ENCODE measurements at regions not wholly inside any gene's neighbourhood (a gene's known extent, or its start where the extent isn't known, plus 50 kb on each side); places are given as distances from the start of the nearest gene placed in this dataset.

GRCh38 chr5:4050203-4050602 is 454.6 kb downstream of the IRX1 start:
- Histone ChIP-seq H3K4me3 (no peak overlapping the region), H3K4me1 (replicated peaks in 1 of 2) (peaks cover 0 to 9% of the 10 kb centered on the region in 2 donors), H3K27ac (no peak overlapping the region)
- 0 to 100% (median 69%) methylated on average over 1 to 5 of the region's 6 CpGs; no CpG with 5 or more reads in 2 of the 10 experiments for WGBS, 10 experiments
- no peak for ATAC-seq (replicated peaks in 6 of 8)
- in situ Hi-C loops (cut with MboI; ENCODE audit: low pct_unique_long_range_greater_than_20kb in 2 of 9, low sequenced_read_pairs in 9 of 9, unreplicated experiment in 9 of 9), result no loop called here

DNA sequence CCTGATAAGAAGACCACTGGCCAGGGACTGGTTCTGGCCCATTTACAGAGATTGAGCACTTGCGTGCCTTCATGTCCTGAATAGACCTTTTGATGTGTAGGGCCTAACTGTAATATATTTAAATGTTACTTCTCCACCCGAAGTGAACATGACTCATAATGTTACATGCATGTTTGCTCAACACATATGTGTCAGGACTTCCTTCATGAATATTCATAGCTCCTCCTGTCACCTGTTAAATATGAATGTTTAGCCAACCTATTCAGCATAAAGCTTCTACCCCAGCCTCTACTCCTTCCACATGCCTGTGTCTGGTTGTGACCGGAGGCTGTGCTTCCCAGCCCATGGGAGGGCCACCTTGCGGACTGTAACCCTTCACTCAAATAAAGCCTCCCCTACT is 457.5 kb downstream of the IRX1 start:
- Histone ChIP-seq H3K4me3 (no peak overlapping the region), H3K27ac (no peak overlapping the region), H3K4me1 (replicated peaks in 1 of 2) (peaks cover 0 to 9% of the 10 kb centered on the region in 2 donors)
- in situ Hi-C loops (cut with MboI; ENCODE audit: low pct_unique_long_range_greater_than_20kb in 2 of 9, low sequenced_read_pairs in 9 of 9, unreplicated experiment in 9 of 9), result no loop called here
- ATAC-seq (replicated peaks in 6 of 8), result peak in 7 of 8 experiments; percentile 50 to 94 (median 54)
- WGBS, 10 experiments, result 61 to 100% (median 81%) methylated on average over 2 to 4 of the region's 4 CpGs; no CpG with 5 or more reads in 1 of the 10 experiments

DNA sequence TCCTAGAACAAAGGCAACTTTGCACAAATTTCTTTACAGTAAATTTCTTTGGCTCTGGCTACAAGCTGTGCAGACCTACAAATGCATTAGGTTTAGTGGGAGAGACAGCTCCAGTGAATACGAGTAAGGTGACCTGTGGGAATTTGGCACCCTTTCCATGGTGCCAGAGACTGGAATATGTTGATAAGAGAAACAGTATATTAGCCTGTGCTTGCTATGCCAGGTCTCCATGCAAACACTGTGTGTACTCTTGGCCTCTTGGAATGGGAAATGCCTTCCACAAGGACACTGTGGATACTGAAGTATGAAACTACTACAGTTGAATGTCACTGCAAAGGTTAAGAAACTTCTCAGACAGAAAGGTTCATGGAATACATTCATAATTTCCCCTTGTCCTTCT is 458.5 kb downstream of the IRX1 start:
- H3K4me1 ChIP-seq (replicated peaks in 1 of 2), result peaks cover 0 to 5% of the 10 kb centered on the region in 2 donors
- H3K4me3 ChIP-seq, result no peak overlapping the region
- H3K27ac ChIP-seq, result no peak overlapping the region
- WGBS, 10 experiments, result 0 to 100% (median 57%) methylated on average over 1 of the region's 1 CpG; no CpG with 5 or more reads in 6 of the 10 experiments
- ATAC-seq (replicated peaks in 6 of 8), result no peak
- in situ Hi-C loops (cut with MboI; ENCODE audit: low pct_unique_long_range_greater_than_20kb in 2 of 9, low sequenced_read_pairs in 9 of 9, unreplicated experiment in 9 of 9), result no loop called here

DNA sequence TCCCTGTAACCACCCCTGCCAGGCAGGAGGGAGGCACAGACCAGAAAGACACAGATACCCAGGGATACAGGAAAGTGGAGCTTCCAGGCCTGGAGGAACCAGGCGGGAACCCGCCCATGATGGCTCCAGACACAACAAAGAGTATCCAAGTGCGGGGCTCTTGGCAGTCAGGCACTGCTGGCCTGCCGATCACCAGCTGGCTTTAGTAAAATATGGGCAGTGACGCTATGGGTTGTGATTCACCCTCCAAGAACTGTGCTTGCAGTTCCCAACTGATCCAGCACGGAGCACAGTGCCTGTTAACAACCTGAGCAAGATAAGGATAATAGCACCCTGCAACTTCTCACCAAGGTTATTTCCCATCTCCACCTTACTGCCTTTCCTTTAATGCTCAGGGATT is 463.3 kb downstream of the IRX1 start:
- WGBS, 10 experiments, result 7 to 80% (median 67%) methylated on average over 1 to 6 of the region's 6 CpGs; no CpG with 5 or more reads in 3 of the 10 experiments
- in situ Hi-C loops (cut with MboI; ENCODE audit: low pct_unique_long_range_greater_than_20kb in 2 of 9, low sequenced_read_pairs in 9 of 9, unreplicated experiment in 9 of 9), result no loop called here
- no peak overlapping the region for H3K4me3 ChIP-seq
- ATAC-seq (replicated peaks in 6 of 8), result peak in 4 of 8 experiments; percentile 17 to 99 (median 84)
- no peaks in the 10 kb centered on the region for H3K4me1 ChIP-seq (replicated peaks in 1 of 2)
- H3K27ac ChIP-seq, result no peak overlapping the region

GRCh38 chr5:4065472-4066320 is 470.1 kb downstream of the IRX1 start:
- Histone ChIP-seq H3K27ac (no peak overlapping the region), H3K4me3 (no peak overlapping the region), H3K4me1 (replicated peaks in 1 of 2) (peaks cover 0 to 21% of the 10 kb centered on the region in 2 donors)
- in situ Hi-C loops (cut with MboI; ENCODE audit: low pct_unique_long_range_greater_than_20kb in 2 of 9, low sequenced_read_pairs in 9 of 9, unreplicated experiment in 9 of 9), result no loop called here
- 13 to 86% (median 53%) methylated on average over 1 to 9 of the region's 11 CpGs for WGBS, 10 experiments
- peak in 4 of 8 experiments; percentile 27 to 73 (median 32) for ATAC-seq (replicated peaks in 6 of 8)

DNA sequence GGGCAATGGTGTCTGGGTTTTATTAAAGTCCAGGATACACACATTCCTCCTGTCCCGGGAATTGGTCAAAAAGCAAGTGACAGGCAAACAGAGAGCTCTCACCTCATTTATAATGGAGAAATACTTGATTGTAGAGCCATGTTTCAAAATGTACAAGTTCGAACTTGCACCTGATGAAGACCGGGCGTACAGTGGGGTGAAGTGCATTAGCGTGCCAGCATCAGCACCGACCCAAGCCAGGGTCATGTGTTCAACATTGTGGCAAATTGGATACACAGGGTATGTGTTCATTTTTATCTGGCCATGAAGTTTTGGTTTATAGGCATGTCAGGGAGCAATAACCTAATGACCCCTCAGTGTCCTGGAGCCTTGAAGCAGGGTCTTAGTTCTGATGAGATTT is 472.5 kb downstream of the IRX1 start:
- ATAC-seq (replicated peaks in 6 of 8), result no peak
- Histone ChIP-seq H3K4me1 (replicated peaks in 1 of 2) (peaks cover 0 to 21% of the 10 kb centered on the region in 2 donors), H3K4me3 (no peak overlapping the region), H3K27ac (no peak overlapping the region)
- in situ Hi-C loops (cut with MboI; ENCODE audit: low pct_unique_long_range_greater_than_20kb in 2 of 9, low sequenced_read_pairs in 9 of 9, unreplicated experiment in 9 of 9), result no loop called here
- WGBS, 10 experiments, result 29 to 98% (median 58%) methylated on average over 1 to 6 of the region's 6 CpGs; no CpG with 5 or more reads in 2 of the 10 experiments

DNA sequence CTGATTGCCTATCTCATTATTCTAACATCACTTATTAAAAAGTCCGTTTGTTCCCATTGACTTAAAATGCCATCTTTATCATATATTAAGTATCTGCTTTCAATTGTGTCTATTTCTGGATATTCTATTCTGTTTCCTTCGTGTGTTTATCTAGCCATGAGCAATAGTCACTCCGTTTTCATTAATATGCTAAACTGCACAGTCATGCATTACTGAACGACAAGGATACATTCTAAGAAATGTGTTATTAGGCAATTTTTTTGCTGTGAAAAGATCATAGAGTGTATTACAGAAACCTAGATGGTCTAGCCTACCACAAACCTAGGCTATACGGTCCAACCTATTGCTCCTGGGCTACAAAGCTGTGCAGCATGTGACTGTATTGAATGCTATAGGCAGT is 482.9 kb downstream of the IRX1 start:
- in situ Hi-C loops (cut with MboI; ENCODE audit: low pct_unique_long_range_greater_than_20kb in 2 of 9, low sequenced_read_pairs in 9 of 9, unreplicated experiment in 9 of 9), result no loop called here
- Histone ChIP-seq H3K4me3 (no peak overlapping the region), H3K4me1 (replicated peaks in 1 of 2) (peaks cover 0 to 39% of the 10 kb centered on the region in 2 donors), H3K27ac (no peak overlapping the region)
- no peak for ATAC-seq (replicated peaks in 6 of 8)
- 11 to 100% (median 56%) methylated on average over 2 to 5 of the region's 5 CpGs for WGBS, 10 experiments

- in situ Hi-C loops (cut with MboI; ENCODE audit: low pct_unique_long_range_greater_than_20kb in 2 of 9, low sequenced_read_pairs in 9 of 9, unreplicated experiment in 9 of 9), result no loop called here
- peak in 4 of 8 experiments; percentile 72 to 85 (median 79) for ATAC-seq (replicated peaks in 6 of 8)
- H3K27ac ChIP-seq, result no peak overlapping the region
- H3K4me3 ChIP-seq, result no peak overlapping the region
- 0 to 17% (median 0%) methylated on average over 1 of the region's 1 CpG; no CpG with 5 or more reads in 4 of the 10 experiments for WGBS, 10 experiments
- peaks cover 0 to 39% of the 10 kb centered on the region in 2 donors for H3K4me1 ChIP-seq (replicated peaks in 1 of 2)
These were observed 484.2 kb downstream of the IRX1 start for GRCh38 chr5:4079831-4080230.

- in situ Hi-C loops (cut with MboI; ENCODE audit: low pct_unique_long_range_greater_than_20kb in 2 of 9, low sequenced_read_pairs in 9 of 9, unreplicated experiment in 9 of 9), result no loop called here
- 86 to 100% (median 86%) methylated on average over 1 to 2 of the region's 3 CpGs; no CpG with 5 or more reads in 7 of the 10 experiments for WGBS, 10 experiments
- Histone ChIP-seq H3K4me3 (no peak overlapping the region), H3K4me1 (replicated peaks in 1 of 2) (peaks cover 0 to 39% of the 10 kb centered on the region in 2 donors), H3K27ac (peak overlapping the region in 1 of 2 donors; percentile 30)
- peak in 1 of 8 experiments; percentile 26 for ATAC-seq (replicated peaks in 6 of 8)
These were observed 484.7 kb downstream of the IRX1 start for GRCh38 chr5:4080370-4080769.

- ATAC-seq (replicated peaks in 6 of 8), result peak in 4 of 8 experiments; percentile 50 to 72 (median 56)
- in situ Hi-C loops (cut with MboI; ENCODE audit: low pct_unique_long_range_greater_than_20kb in 2 of 9, low sequenced_read_pairs in 9 of 9, unreplicated experiment in 9 of 9), result no loop called here
- WGBS, 10 experiments, result 17 to 100% (median 75%) methylated on average over 1 to 3 of the region's 5 CpGs; no CpG with 5 or more reads in 5 of the 10 experiments
These were observed 485.4 kb downstream of the IRX1 start for GRCh38 chr5:4081059-4081458.

DNA sequence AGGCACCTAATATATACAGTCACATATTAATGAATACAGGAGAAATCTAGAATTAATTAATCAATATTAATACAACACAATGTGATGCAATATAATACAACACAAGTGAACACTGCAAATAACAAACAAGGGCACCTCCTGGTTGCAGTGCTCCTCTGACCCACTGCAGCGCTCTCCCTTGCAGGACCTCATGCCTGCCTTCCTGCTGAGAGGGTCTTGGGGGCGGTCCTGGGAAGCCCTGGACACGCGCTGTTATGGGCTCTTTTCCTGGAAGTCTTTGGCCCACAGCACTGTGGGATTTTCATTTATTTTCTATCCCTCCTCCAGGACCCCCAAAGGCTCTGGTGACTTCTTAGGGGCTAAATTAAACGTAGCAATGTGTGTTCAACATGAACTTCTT is 485.8 kb downstream of the IRX1 start:
- in situ Hi-C loops (cut with MboI; ENCODE audit: low pct_unique_long_range_greater_than_20kb in 2 of 9, low sequenced_read_pairs in 9 of 9, unreplicated experiment in 9 of 9), result no loop called here
- Histone ChIP-seq H3K4me3 (no peak overlapping the region), H3K27ac (no peak overlapping the region), H3K4me1 (replicated peaks in 1 of 2) (peaks cover 0 to 39% of the 10 kb centered on the region in 2 donors)
- WGBS, 10 experiments, result 25 to 100% (median 74%) methylated on average over 1 to 5 of the region's 5 CpGs; no CpG with 5 or more reads in 3 of the 10 experiments
- ATAC-seq (replicated peaks in 6 of 8), result peak in 3 of 8 experiments; percentile 4 to 41 (median 38)

More at GRCh38 chr5:4081059-4081458, 485.4 kb downstream of the IRX1 start:
- peaks cover 0 to 39% of the 10 kb centered on the region in 2 donors for H3K4me1 ChIP-seq (replicated peaks in 1 of 2)
- H3K27ac ChIP-seq, result no peak overlapping the region
- no peak overlapping the region for H3K4me3 ChIP-seq

DNA sequence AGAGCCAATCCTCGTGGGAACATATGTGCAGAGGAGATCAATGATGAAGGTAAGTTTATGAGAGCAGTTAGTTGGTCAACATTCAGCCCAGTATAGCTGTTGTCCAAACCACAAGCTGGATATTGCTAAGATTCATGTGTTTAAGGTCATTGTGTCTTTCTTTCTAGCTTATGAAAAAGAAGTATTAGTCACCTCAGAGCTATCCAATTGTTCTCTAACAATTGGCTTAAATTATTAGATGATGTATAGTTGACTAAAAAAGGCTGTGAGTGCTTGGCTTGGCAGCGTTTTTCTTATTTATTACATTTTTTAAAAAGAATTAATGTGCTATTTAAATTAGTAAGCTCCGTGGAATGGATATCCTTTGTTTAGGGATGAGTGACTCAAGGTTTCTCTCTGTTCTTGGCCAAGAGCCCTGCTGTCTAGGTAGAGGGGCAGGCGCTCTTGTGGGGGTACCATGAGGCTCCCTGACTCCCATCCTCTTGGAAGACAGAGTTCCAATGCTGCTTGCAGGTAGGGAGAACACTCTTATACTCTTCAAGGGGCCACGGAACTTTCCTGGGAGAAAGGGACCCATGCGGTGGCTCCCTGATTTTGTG is 487.4 kb downstream of the IRX1 start:
- in situ Hi-C loops (cut with MboI; ENCODE audit: low pct_unique_long_range_greater_than_20kb in 2 of 9, low sequenced_read_pairs in 9 of 9, unreplicated experiment in 9 of 9), result no loop called here
- no peak overlapping the region for H3K27ac ChIP-seq
- peaks cover 0 to 39% of the 10 kb centered on the region in 2 donors for H3K4me1 ChIP-seq (replicated peaks in 1 of 2)
- peak in 2 of 8 experiments; percentile 18 to 54 for ATAC-seq (replicated peaks in 6 of 8)
- no peak overlapping the region for H3K4me3 ChIP-seq
- WGBS, 10 experiments, result 0 to 90% (median 48%) methylated on average over 1 to 6 of the region's 6 CpGs

All from motor neuron (in vitro differentiated cells).